CD4-positive, alpha-beta T cell treated with Interleukin-4 for 1 hour (primary cell): ENCODE measurements at regions not wholly inside any gene's neighbourhood (a gene's known extent, or its start where the extent isn't known, plus 50 kb on each side); places are given as distances from the start of the nearest gene placed in this dataset.

Experiments used
- DNase-seq, 2 donors: peaks; one replicate each; pipeline ENCODE4 v3.0.0-alpha.2; 2020 to 2022

GRCh38 chr1:239322369-239322768, 64.0 kb upstream of the CHRM3 start:
- DNase-seq, result no peak

GRCh38 chr1:239321877-239322276, 64.5 kb upstream of the CHRM3 start:
- DNase-seq, result no peak

GRCh38 chr1:239317948-239318347, 68.4 kb upstream of the CHRM3 start:
- DNase-seq, result no peak

GRCh38 chr1:239315631-239316217, 70.6 kb upstream of the CHRM3 start:
- DNase-seq, result no peak

GRCh38 chr1:239311331-239311730, 75.0 kb upstream of the CHRM3 start:
- DNase-seq, result no peak

- peak in 1 of 2 donors; percentile 9 for DNase-seq
Measured at GRCh38 chr1:239308701-239309333, 77.6 kb upstream of the CHRM3 start.

- no peak for DNase-seq
Measured at GRCh38 chr1:239307886-239308285, 78.5 kb upstream of the CHRM3 start.

GRCh38 chr1:239306426-239306825, 79.9 kb upstream of the CHRM3 start:
- no peak for DNase-seq

- no peak for DNase-seq
Measured at GRCh38 chr1:239303289-239303688, 83.1 kb upstream of the CHRM3 start.

- no peak for DNase-seq
Measured at GRCh38 chr1:239302696-239303095, 83.7 kb upstream of the CHRM3 start.

- DNase-seq, result no peak
Measured at GRCh38 chr1:239301251-239301650, 85.1 kb upstream of the CHRM3 start.

GRCh38 chr1:239297910-239298309, 88.5 kb upstream of the CHRM3 start:
- DNase-seq, result no peak

- DNase-seq, result no peak
Measured at GRCh38 chr1:239293350-239294110, 92.8 kb upstream of the CHRM3 start.

GRCh38 chr1:239288820-239289554, 97.4 kb upstream of the CHRM3 start:
- no peak for DNase-seq

GRCh38 chr1:239287296-239287695, 99.1 kb upstream of the CHRM3 start:
- no peak for DNase-seq

GRCh38 chr1:239283216-239283615, 103.2 kb upstream of the CHRM3 start:
- no peak for DNase-seq

- DNase-seq, result no peak
Measured at GRCh38 chr1:239282411-239282810, 104.0 kb upstream of the CHRM3 start.

GRCh38 chr1:239276051-239276450, 110.3 kb upstream of the CHRM3 start:
- no peak for DNase-seq

GRCh38 chr1:239274242-239274830, 112.0 kb upstream of the CHRM3 start:
- DNase-seq, result no peak

- no peak for DNase-seq
Measured at GRCh38 chr1:239270509-239270908, 115.9 kb upstream of the CHRM3 start.

GRCh38 chr1:239269706-239270105, 116.7 kb upstream of the CHRM3 start:
- DNase-seq, result no peak

GRCh38 chr1:239268941-239269340, 117.4 kb upstream of the CHRM3 start:
- no peak for DNase-seq

- no peak for DNase-seq
Measured at GRCh38 chr1:239268007-239268406, 118.4 kb upstream of the CHRM3 start.
